Stimulated activated CD4-positive, alpha-beta T cell treated with anti-CD3 and anti-CD28 coated beads, Interleukin-2, amount 100 ng/mL, for 4 hours (primary cell): ENCODE measurements at regions not wholly inside any gene's neighbourhood (a gene's known extent, or its start where the extent isn't known, plus 50 kb on each side); places are given as distances from the start of the nearest gene placed in this dataset.

ENCODE experiments used
- DNase-seq: peaks from one replicate; pipeline ENCODE4 v3.0.0-alpha.2; 2020; ENCODE audit warnings: low read depth

DNA sequence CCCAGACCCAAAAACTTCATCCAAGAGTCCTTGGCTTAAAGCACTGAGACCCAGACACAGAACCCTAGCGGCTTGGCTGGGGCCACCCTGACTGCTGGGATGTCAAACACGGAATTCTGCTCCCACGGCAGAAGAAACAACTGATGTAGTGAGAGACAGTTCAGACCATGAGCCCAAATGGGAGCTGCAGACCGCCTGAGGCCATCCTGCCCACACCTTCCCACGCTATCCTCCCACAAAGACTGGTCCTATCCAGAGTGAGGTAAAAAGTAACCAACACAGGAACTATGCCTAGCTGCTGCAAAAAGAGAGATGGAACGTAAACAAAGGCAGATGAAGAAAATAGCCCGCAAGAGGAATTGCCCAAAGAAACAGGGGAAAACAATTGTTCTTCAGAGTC lies 203.3 kb downstream of the PTPRU start:
- no peak for DNase-seq

DNA sequence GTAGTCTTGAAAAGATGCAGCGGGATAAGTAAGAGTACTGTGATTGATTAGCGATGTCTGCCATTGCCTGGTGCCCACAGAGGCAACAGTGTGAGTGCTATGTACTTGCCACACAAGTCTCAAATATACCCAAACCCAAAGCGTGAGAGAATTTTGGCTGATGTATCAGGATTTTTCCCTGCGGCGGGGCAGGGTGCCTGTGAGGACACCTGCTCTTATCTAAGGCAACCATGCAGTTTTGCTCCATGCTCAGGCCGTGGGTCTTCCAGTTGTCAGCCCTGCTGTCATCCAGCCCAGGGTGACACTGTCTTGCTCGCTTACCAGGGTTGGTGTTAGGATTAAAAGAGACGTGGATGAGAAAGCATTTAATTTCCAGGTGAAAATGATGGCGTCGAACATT lies 202.7 kb downstream of the PTPRU start:
- DNase-seq: no peak

DNA sequence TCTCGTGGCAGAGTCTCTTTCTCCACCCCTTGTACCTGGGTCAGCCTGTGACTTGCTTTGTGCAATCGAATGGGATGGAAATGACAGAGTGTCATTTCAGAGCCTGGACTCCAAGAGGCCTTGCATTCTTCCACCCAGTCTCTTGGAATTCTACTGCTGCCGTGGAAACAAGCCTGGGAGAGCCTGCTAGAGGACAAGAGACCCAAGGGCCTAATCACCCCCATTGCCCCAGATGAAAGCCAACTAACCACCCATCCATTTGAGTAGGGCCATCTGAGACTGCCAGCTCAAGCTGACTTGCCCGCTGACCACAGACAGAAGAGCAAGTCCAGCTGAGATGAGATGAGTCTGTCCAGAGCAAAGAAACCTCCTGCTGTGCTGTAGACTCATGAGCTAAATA lies 201.6 kb downstream of the PTPRU start:
- DNase-seq: no peak

- no peak for DNase-seq
Measured at GRCh38 chr1:29436181-29436785, 200.0 kb downstream of the PTPRU start.

DNA sequence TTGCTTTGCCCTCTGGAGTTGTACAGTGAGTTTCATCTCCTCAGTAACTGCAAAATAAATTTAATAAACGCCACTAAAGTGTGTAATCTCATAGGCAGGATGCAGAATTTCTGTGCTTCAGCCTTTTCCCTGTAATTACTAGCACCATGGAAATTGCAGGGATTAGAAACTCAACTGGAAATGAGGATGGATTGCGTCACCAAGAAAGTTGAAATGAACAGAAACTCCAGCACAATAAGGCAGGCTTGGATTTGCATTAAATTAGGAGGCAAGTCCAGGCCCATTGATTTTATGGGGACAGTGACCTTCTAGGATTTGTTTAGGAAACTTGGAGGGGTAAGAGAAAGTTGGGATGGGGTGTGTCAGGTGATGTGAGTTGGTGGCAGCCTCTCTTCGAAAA lies 197.5 kb downstream of the PTPRU start:
- no peak for DNase-seq

- no peak for DNase-seq
Measured at GRCh38 chr1:29431138-29431537, 194.8 kb downstream of the PTPRU start.

GRCh38 chr1:29429656-29430055 lies 193.3 kb downstream of the PTPRU start:
- no peak for DNase-seq

- DNase-seq: no peak
Measured at GRCh38 chr1:29428997-29429396, 192.7 kb downstream of the PTPRU start.

- DNase-seq: no peak
Measured at GRCh38 chr1:29428280-29428615, 191.9 kb downstream of the PTPRU start.

- DNase-seq: no peak
Measured at GRCh38 chr1:29427614-29428279, 191.4 kb downstream of the PTPRU start.

GRCh38 chr1:29426701-29427279 lies 190.5 kb downstream of the PTPRU start:
- DNase-seq: no peak

- no peak for DNase-seq
Measured at GRCh38 chr1:29425631-29426030, 189.3 kb downstream of the PTPRU start.

- DNase-seq: no peak
Measured at GRCh38 chr1:29424266-29424665, 187.9 kb downstream of the PTPRU start.

DNA sequence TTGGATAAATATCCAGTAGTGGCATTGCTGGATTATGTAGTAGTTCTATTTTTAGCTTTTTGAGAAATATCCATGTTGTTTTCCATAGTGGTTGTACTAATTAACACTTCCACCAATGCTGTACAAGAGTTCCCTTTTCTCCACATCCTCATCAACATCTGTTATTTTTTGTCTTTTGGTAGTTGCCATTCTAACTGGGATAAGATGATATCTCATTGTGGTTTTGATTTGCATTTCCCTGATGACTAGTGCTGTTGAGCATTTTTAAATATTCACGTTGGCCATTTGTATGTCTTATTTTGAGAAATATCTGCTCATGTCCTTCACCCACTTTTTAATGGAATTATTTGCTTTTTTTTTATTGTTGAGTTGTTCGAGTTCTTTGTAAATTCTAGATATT lies 183.9 kb downstream of the PTPRU start:
- DNase-seq: no peak

GRCh38 chr1:29417971-29418370 lies 181.6 kb downstream of the PTPRU start:
- DNase-seq: no peak

DNA sequence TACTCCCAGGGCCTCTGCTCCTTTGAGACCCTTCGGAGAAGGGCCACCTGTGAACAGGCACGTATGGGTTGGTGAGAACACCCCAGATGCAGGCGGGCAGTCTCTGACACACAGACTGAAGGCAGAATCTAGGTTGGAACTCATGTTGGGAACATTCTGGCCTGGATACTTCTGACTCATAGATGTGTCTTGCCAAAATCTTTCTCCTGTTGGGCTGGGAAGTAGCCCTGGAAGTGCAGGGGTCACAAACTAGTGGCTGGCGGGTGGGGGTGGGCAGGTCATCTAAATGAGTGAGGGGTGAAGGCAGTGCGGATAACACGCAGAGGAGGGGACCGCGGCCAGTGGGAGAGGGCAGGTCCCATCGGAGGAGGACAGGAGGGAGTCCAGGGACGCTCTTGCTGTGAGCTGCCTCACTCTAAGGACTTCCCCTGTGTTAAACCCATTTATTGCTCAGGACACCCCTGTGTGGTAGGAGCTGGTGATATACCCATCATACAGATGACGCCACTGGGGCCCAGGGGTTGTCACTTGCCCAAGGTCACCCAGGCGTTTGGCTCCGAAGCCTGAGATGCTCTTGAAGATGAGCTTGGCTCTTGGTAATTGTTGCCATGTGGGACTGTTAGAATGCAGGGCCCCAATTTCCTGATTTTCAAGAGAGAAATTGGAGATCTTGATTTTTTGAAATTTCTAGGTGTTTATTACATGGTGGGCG lies 181.0 kb downstream of the PTPRU start:
- DNase-seq: no peak

DNA sequence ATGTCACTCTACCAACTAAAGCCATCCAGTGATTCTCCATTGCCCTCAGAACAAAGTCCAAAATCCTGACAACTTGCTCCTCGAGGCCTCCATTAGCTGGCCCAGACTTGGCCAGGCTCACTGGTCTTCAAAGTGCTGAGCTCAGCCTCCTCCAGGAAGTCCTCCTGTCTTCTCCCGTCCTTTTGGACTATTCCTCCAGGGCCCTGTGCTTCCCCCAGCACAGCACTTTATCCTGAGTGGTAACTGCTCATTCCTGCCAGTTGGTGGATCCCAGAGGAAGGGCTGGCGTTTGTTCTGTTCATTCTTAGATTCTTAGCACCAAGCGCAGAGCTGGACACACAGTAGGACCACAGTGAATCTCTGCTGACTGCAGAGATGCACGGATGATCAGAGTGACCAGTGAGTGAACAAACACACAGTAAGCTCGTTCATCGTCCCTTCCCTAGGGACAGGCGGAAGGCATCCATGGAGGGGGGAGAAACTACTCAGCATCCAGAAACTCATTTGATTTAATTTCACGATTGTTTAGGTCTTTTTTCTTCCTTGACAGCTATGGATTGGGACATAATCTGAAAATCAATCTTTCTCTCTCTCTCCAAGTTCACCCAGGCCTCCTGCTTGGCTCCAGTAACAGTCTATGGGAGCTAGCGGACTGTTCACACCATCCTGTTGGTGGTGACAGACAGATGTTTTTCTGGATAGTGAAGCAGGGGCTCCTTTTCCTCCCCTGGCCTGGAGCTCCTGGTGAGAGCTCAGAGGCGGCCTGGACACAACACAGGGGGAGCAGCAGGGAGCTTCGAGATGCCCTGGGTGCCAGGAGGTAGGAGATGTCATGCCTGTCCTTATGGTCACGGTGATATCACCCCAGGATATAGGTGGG lies 180.2 kb downstream of the PTPRU start:
- no peak for DNase-seq

GRCh38 chr1:29415861-29416260 lies 179.5 kb downstream of the PTPRU start:
- no peak for DNase-seq

GRCh38 chr1:29415156-29415830 lies 179.0 kb downstream of the PTPRU start:
- DNase-seq: no peak

GRCh38 chr1:29414086-29414485 lies 177.8 kb downstream of the PTPRU start:
- DNase-seq: no peak

DNA sequence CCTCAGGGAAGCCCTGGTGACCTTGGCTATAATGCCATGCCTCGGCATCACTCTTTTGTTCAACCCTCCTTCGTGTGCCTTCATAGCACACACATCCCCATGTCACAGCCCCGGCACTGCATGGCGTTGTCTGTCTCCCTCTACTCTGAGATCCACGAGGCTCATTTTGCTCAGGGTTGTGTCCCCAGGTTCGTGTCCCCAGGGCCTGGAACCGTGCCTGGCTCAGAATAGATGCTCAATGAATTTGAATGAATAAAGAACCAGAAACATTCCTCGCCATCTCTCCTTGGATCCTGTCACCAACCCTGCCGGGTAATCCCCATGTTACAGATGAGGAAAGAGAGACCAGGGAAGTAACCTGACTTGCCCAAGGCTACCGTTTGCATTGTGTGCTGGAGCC lies 177.3 kb downstream of the PTPRU start:
- DNase-seq: no peak

- DNase-seq: no peak
Measured at GRCh38 chr1:29412591-29412990, 176.3 kb downstream of the PTPRU start.
